Lower leg skin (tissue), 3 donors: ENCODE measurements at regions not wholly inside any gene's neighbourhood (a gene's known extent, or its start where the extent isn't known, plus 50 kb on each side); places are given as distances from the start of the nearest gene placed in this dataset.

Experiments used
- CTCF ChIP-seq, 3 donors: fragments of 450-650 bp; IDR thresholded peaks; one replicate each; pipeline ENCODE4 v1.5.1; 2016; ENCODE audit warnings: antibody characterized with exemption in 3 of 3, mild to moderate bottlenecking in 3 of 3, moderate library complexity in 2 of 3
- POLR2A ChIP-seq, 2 donors: fragments of 450-650 bp; IDR thresholded peaks; one replicate each; pipeline ENCODE4 v1.6.1; 2016 to 2017; ENCODE audit warnings: antibody characterized with exemption in 2 of 2, mild to moderate bottlenecking in 1 of 2, moderate library complexity in 1 of 2

- TF ChIP-seq CTCF (IDR thresholded peaks at IDR 0.05) (no peak), POLR2A (IDR thresholded peaks at IDR 0.05) (no peak)
Measured at GRCh38 chr13:48155848-48156247, 60.9 kb upstream of the MED4 start.
